ENCODE measurements at regions not wholly inside any gene's neighbourhood (a gene's known extent, or its start where the extent isn't known, plus 50 kb on each side); places are given as distances from the start of the nearest gene placed in this dataset.

- no peak for DNase-seq (ENCODE audit: low spot score)
- TF ChIP-seq, protein P1, sequence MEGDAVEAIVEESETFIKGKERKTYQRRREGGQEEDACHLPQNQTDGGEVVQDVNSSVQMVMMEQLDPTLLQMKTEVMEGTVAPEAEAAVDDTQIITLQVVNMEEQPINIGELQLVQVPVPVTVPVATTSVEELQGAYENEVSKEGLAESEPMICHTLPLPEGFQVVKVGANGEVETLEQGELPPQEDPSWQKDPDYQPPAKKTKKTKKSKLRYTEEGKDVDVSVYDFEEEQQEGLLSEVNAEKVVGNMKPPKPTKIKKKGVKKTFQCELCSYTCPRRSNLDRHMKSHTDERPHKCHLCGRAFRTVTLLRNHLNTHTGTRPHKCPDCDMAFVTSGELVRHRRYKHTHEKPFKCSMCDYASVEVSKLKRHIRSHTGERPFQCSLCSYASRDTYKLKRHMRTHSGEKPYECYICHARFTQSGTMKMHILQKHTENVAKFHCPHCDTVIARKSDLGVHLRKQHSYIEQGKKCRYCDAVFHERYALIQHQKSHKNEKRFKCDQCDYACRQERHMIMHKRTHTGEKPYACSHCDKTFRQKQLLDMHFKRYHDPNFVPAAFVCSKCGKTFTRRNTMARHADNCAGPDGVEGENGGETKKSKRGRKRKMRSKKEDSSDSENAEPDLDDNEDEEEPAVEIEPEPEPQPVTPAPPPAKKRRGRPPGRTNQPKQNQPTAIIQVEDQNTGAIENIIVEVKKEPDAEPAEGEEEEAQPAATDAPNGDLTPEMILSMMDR (IDR thresholded peaks at IDR 0.05; ENCODE audit: borderline replicate concordance, control extremely low read depth, extremely low read depth, insufficient read depth, missing control alignments) = no peak
- in situ Hi-C loops (cut with MboI; ENCODE audit: low sequenced_read_pairs, unreplicated experiment) = no loop called here
These were observed 1205.3 kb upstream of the ADGRL4 start for GRCh38 chr1:80211691-80212380.

GRCh38 chr1:80202118-80202517 lies 1195.6 kb upstream of the ADGRL4 start:
- TF ChIP-seq, protein P1 (IDR thresholded peaks at IDR 0.05; ENCODE audit: borderline replicate concordance, control extremely low read depth, extremely low read depth, insufficient read depth, missing control alignments) = no peak
- in situ Hi-C loops (cut with MboI; ENCODE audit: low sequenced_read_pairs, unreplicated experiment) = no loop called here
- no peak for DNase-seq (ENCODE audit: low spot score)

DNA sequence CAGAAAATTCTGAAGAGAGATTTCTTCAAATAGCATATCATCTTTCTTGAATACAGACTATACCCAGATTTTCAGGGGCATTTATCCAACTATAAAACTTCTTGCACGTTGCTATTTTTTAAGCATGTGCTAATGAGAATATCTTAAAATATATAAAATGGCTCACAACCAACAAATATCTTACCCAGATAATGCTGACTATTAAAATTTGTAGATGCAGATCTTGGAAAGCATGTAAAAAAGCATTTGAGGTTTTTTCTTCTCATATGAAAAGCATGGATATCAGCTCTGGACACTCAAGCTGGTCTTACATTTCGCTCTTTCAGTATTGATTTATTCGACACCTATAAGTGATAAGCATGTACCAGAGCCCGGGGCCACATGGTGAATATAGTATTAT lies 1187.7 kb upstream of the ADGRL4 start:
- in situ Hi-C loops (cut with MboI; ENCODE audit: low sequenced_read_pairs, unreplicated experiment) = no loop called here
- TF ChIP-seq, protein P1 (IDR thresholded peaks at IDR 0.05; ENCODE audit: borderline replicate concordance, control extremely low read depth, extremely low read depth, insufficient read depth, missing control alignments) = no peak

DNA sequence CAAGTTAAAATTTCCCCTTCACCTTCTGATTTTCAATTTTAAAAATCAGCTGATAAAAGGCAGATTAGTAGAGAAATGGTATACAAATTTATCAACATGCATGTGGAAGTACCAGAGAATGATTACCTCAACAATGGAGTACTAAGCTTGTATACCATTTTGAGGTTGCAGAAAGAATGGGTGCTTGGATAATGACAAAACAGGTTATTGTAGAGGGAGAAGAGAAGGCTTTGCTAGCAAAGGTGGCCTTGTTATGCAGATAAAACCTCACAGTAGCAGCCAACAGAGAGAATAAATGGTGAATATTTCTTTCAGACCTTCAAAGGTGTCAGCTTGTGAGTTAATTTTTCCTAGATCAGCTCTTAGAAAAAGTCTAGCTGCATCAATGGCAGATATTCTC lies 1174.9 kb upstream of the ADGRL4 start:
- DNase-seq (ENCODE audit: low spot score) = no peak
- in situ Hi-C loops (cut with MboI; ENCODE audit: low sequenced_read_pairs, unreplicated experiment) = no loop called here
- TF ChIP-seq, protein P1 (IDR thresholded peaks at IDR 0.05; ENCODE audit: borderline replicate concordance, control extremely low read depth, extremely low read depth, insufficient read depth, missing control alignments) = no peak

More for the DNA sequence above, 1187.7 kb upstream of the ADGRL4 start:
- DNase-seq (ENCODE audit: low spot score) = no peak

DNA sequence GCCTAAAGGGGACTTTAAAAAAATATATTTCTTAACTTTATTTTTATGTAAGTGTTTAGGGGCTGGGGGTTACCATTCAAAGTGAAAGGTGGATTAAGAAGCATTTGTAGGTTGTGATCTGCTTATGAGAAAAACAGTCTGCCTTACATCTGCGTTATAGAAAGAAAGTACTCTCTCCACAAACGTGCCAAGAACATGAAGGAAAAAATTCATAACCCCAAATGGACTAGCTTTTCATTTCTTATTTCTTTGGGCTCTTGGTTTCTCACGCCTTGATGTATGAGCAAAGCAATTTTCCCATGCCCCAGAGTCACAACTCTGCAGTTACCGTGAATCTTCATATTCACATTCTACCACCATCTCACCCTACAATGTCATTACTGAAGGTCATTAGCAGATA lies 1165.1 kb upstream of the ADGRL4 start:
- DNase-seq (ENCODE audit: low spot score) = no peak

DNA sequence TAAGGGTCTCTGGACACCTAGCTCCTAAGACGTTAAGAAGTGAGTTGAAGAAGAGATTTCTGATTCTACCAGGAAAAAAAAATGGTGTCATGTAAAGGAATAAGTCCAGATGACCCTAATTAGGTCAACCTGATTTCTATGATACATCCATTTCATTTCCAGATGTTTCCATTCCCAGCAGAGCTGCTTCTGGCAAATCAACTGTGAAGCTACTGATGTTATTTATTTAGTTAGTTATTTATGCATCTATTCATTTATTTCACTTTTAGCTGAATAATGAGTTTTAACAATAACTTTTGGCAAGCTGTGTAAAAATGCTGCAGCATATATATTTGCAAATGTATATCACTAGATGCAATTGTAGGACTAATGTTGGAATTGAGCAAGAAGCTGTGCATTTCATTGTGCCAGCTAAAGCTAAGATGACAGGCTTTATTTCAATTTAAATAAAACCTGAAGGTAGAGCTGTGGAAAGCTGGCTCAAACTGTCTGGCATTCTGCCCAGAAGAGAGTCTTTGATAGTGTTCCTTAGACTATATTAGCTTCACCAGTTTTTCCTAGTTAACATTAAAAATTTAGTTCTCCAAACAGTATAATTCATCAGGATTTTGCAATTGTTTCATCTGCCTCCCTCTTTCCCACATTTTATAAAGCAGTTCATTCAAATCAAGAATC lies 1164.4 kb upstream of the ADGRL4 start:
- in situ Hi-C loops (cut with MboI; ENCODE audit: low sequenced_read_pairs, unreplicated experiment) = no loop called here

More for the DNA sequence above, 1165.1 kb upstream of the ADGRL4 start:
- in situ Hi-C loops (cut with MboI; ENCODE audit: low sequenced_read_pairs, unreplicated experiment) = no loop called here
- TF ChIP-seq, protein P1 (IDR thresholded peaks at IDR 0.05; ENCODE audit: borderline replicate concordance, control extremely low read depth, extremely low read depth, insufficient read depth, missing control alignments) = no peak

More for the DNA sequence above, 1164.4 kb upstream of the ADGRL4 start:
- no peak for DNase-seq (ENCODE audit: low spot score)
- TF ChIP-seq, protein P1 (IDR thresholded peaks at IDR 0.05; ENCODE audit: borderline replicate concordance, control extremely low read depth, extremely low read depth, insufficient read depth, missing control alignments) = no peak
